ENCODE measurements at regions not wholly inside any gene's neighbourhood (a gene's known extent, or its start where the extent isn't known, plus 50 kb on each side); places are given as distances from the start of the nearest gene placed in this dataset.

DNA sequence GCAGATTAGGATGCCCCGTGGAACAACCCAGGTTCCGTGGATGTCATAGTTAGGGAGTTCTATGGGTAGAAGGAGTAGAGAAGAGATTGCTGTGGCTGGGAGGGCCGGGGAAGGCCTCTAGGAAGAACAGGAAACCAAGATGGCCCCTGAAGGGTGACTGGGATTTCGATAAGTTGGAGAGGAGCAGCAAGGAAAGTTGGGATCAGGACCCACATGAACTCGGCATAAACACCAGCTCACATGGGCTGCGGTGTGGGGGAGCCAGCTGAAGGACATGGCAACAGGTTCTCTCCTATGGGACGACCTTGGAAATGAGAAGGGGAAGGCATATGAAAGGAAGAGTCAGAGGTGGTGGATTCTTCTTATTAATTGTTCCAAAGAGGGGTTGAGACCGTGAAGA, 333.7 kb upstream of the SHH start:
- TF ChIP-seq, protein P1, sequence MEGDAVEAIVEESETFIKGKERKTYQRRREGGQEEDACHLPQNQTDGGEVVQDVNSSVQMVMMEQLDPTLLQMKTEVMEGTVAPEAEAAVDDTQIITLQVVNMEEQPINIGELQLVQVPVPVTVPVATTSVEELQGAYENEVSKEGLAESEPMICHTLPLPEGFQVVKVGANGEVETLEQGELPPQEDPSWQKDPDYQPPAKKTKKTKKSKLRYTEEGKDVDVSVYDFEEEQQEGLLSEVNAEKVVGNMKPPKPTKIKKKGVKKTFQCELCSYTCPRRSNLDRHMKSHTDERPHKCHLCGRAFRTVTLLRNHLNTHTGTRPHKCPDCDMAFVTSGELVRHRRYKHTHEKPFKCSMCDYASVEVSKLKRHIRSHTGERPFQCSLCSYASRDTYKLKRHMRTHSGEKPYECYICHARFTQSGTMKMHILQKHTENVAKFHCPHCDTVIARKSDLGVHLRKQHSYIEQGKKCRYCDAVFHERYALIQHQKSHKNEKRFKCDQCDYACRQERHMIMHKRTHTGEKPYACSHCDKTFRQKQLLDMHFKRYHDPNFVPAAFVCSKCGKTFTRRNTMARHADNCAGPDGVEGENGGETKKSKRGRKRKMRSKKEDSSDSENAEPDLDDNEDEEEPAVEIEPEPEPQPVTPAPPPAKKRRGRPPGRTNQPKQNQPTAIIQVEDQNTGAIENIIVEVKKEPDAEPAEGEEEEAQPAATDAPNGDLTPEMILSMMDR (IDR thresholded peaks at IDR 0.05): no peak
- TF ChIP-seq POLR2A (IDR thresholded peaks at IDR 0.05): no peak

All from thyroid gland (tissue), 4 donors.